ENCODE measurements at regions not wholly inside any gene's neighbourhood (a gene's known extent, or its start where the extent isn't known, plus 50 kb on each side); places are given as distances from the start of the nearest gene placed in this dataset.

- DNase-seq = no peak
- no peak for TF ChIP-seq GATA1 (IDR thresholded peaks at IDR 0.05; ENCODE audit: low read depth, low read length)
- TF ChIP-seq POLR2A (IDR thresholded peaks at IDR 0.05; ENCODE audit: low read length) = no peak
These were observed 64.7 kb upstream of the CCDC39 start for GRCh38 chr3:180743813-180744590.

- no peak for DNase-seq
- no peak for TF ChIP-seq GATA1 (IDR thresholded peaks at IDR 0.05; ENCODE audit: low read depth, low read length)
- no peak for TF ChIP-seq POLR2A (IDR thresholded peaks at IDR 0.05; ENCODE audit: low read length)
These were observed 68.6 kb upstream of the CCDC39 start for GRCh38 chr3:180747805-180748361.

GRCh38 chr3:180749322-180749721 lies 70.0 kb upstream of the CCDC39 start:
- TF ChIP-seq GATA1 (IDR thresholded peaks at IDR 0.05; ENCODE audit: low read depth, low read length) (no peak), POLR2A (IDR thresholded peaks at IDR 0.05; ENCODE audit: low read length) (no peak)
- DNase-seq = no peak

GRCh38 chr3:180749796-180750195 lies 70.5 kb upstream of the CCDC39 start:
- TF ChIP-seq POLR2A (IDR thresholded peaks at IDR 0.05; ENCODE audit: low read length) (no peak), GATA1 (IDR thresholded peaks at IDR 0.05; ENCODE audit: low read depth, low read length) (no peak)

GRCh38 chr3:180755556-180755955 lies 76.3 kb upstream of the CCDC39 start:
- TF ChIP-seq GATA1 (IDR thresholded peaks at IDR 0.05; ENCODE audit: low read depth, low read length) (no peak), POLR2A (IDR thresholded peaks at IDR 0.05; ENCODE audit: low read length) (no peak)
- no peak for DNase-seq

More at GRCh38 chr3:180749796-180750195, 70.5 kb upstream of the CCDC39 start:
- no peak for DNase-seq

- no peak for TF ChIP-seq GATA1 (IDR thresholded peaks at IDR 0.05; ENCODE audit: low read depth, low read length)
- no peak for TF ChIP-seq POLR2A (IDR thresholded peaks at IDR 0.05; ENCODE audit: low read length)
- no peak for DNase-seq
These were observed 83.6 kb upstream of the CCDC39 start for GRCh38 chr3:180762866-180763265.

- TF ChIP-seq GATA1 (IDR thresholded peaks at IDR 0.05; ENCODE audit: low read depth, low read length) (no peak), POLR2A (IDR thresholded peaks at IDR 0.05; ENCODE audit: low read length) (no peak)
These were observed 85.2 kb upstream of the CCDC39 start for GRCh38 chr3:180764481-180764880.

GRCh38 chr3:180770639-180771038 lies 91.3 kb upstream of the CCDC39 start:
- TF ChIP-seq POLR2A (IDR thresholded peaks at IDR 0.05; ENCODE audit: low read length) = no peak
- TF ChIP-seq GATA1 (IDR thresholded peaks at IDR 0.05; ENCODE audit: low read depth, low read length) = no peak
- DNase-seq = no peak

More at GRCh38 chr3:180764481-180764880, 85.2 kb upstream of the CCDC39 start:
- no peak for DNase-seq

- TF ChIP-seq POLR2A (IDR thresholded peaks at IDR 0.05; ENCODE audit: low read length) (no peak), GATA1 (IDR thresholded peaks at IDR 0.05; ENCODE audit: low read depth, low read length) (no peak)
- DNase-seq = no peak
These were observed 97.1 kb upstream of the CCDC39 start for GRCh38 chr3:180776433-180776832.

GRCh38 chr3:180782195-180782984 lies 103.1 kb upstream of the CCDC39 start:
- no peak for DNase-seq
- TF ChIP-seq GATA1 (IDR thresholded peaks at IDR 0.05; ENCODE audit: low read depth, low read length) (no peak), POLR2A (IDR thresholded peaks at IDR 0.05; ENCODE audit: low read length) (no peak)

GRCh38 chr3:180786227-180786626 lies 106.9 kb upstream of the CCDC39 start:
- DNase-seq = peak in 1 of 2 experiments; percentile 1

- no peak for TF ChIP-seq GATA1 (IDR thresholded peaks at IDR 0.05; ENCODE audit: low read depth, low read length)
- TF ChIP-seq POLR2A (IDR thresholded peaks at IDR 0.05; ENCODE audit: low read length) = no peak
- DNase-seq = no peak
These were observed 110.5 kb upstream of the CCDC39 start for GRCh38 chr3:180789774-180790173.

- no peak for TF ChIP-seq GATA1 (IDR thresholded peaks at IDR 0.05; ENCODE audit: low read depth, low read length)
- TF ChIP-seq POLR2A (IDR thresholded peaks at IDR 0.05; ENCODE audit: low read length) = no peak
- DNase-seq = no peak
These were observed 114.3 kb upstream of the FXR1 start for GRCh38 chr3:180798197-180798596.

GRCh38 chr3:180802837-180803236 lies 109.6 kb upstream of the FXR1 start:
- DNase-seq = peak in 1 of 2 experiments; percentile 6
- TF ChIP-seq POLR2A (IDR thresholded peaks at IDR 0.05; ENCODE audit: low read length) (no peak), GATA1 (IDR thresholded peaks at IDR 0.05; ENCODE audit: low read depth, low read length) (no peak)

Measured in erythroblast (primary cell).